Renal cortical epithelial cell (primary cell): ENCODE measurements at regions not wholly inside any gene's neighbourhood (a gene's known extent, or its start where the extent isn't known, plus 50 kb on each side); places are given as distances from the start of the nearest gene placed in this dataset.
"Not testable (repeated sequence)": the region's sequence is repeated elsewhere in the genome, so short reads cannot be mapped to it uniquely, and the experiment has no call there.

Source experiments
- DNase-seq: peaks from one replicate; pipeline ENCODE4 v3.0.0-alpha.2; 2011; ENCODE audit warnings: low read depth

GRCh38 chr9:135173066-135173465, 85.6 kb downstream of the OLFM1 start:
- DNase-seq, result no peak

GRCh38 chr9:135174248-135174647, 86.8 kb downstream of the OLFM1 start:
- no peak for DNase-seq

GRCh38 chr9:135174981-135175380, 87.5 kb downstream of the OLFM1 start:
- DNase-seq, result no peak

GRCh38 chr9:135176284-135176683, 88.8 kb downstream of the OLFM1 start:
- DNase-seq, result no peak

- not testable (repeated sequence) for DNase-seq
These were observed 90.1 kb downstream of the OLFM1 start for GRCh38 chr9:135177562-135177961.

- no peak for DNase-seq
These were observed 91.0 kb downstream of the OLFM1 start for GRCh38 chr9:135178498-135178897.

- no peak for DNase-seq
These were observed 91.6 kb downstream of the OLFM1 start for GRCh38 chr9:135179041-135179440.

GRCh38 chr9:135179976-135180375, 92.5 kb downstream of the OLFM1 start:
- DNase-seq, result no peak

- DNase-seq, result no peak
These were observed 93.1 kb downstream of the OLFM1 start for GRCh38 chr9:135180586-135180985.

- DNase-seq, result no peak
These were observed 93.9 kb downstream of the OLFM1 start for GRCh38 chr9:135181336-135181735.

- not testable (repeated sequence) for DNase-seq
These were observed 94.4 kb downstream of the OLFM1 start for GRCh38 chr9:135181841-135182240.

- no peak for DNase-seq
These were observed 95.6 kb downstream of the OLFM1 start for GRCh38 chr9:135183069-135183468.

- DNase-seq, result no peak
These were observed 96.2 kb downstream of the OLFM1 start for GRCh38 chr9:135183528-135184180.

GRCh38 chr9:135184181-135185053, 96.9 kb downstream of the OLFM1 start:
- no peak for DNase-seq

GRCh38 chr9:135185060-135185459, 97.6 kb downstream of the OLFM1 start:
- DNase-seq, result no peak

- DNase-seq, result no peak
These were observed 99.0 kb downstream of the OLFM1 start for GRCh38 chr9:135186248-135187164.

- DNase-seq, result no peak
These were observed 99.9 kb downstream of the OLFM1 start for GRCh38 chr9:135187365-135187764.

GRCh38 chr9:135188681-135189151, 101.2 kb downstream of the OLFM1 start:
- no peak for DNase-seq

- DNase-seq, result no peak
These were observed 102.0 kb downstream of the OLFM1 start for GRCh38 chr9:135189497-135189896.

GRCh38 chr9:135190789-135191577, 103.5 kb downstream of the OLFM1 start:
- no peak for DNase-seq

- no peak for DNase-seq
These were observed 105.2 kb downstream of the OLFM1 start for GRCh38 chr9:135192686-135193085.
